ENCODE measurements at regions not wholly inside any gene's neighbourhood (a gene's known extent, or its start where the extent isn't known, plus 50 kb on each side); places are given as distances from the start of the nearest gene placed in this dataset.

- TF ChIP-seq EZH2 (IDR thresholded peaks at IDR 0.05; ENCODE audit: insufficient read depth, low read length) (no peak), CTCF (IDR thresholded peaks at IDR 0.05; ENCODE audit: insufficient read depth, low read depth, low read length) (no peak)
Observed at GRCh38 chr1:4397196-4397595, 257.2 kb upstream of the AJAP1 start.
